HG02623 (cell line): ENCODE measurements at regions not wholly inside any gene's neighbourhood (a gene's known extent, or its start where the extent isn't known, plus 50 kb on each side); places are given as distances from the start of the nearest gene placed in this dataset.
"Not testable (repeated sequence)": the region's sequence is repeated elsewhere in the genome, so short reads cannot be mapped to it uniquely, and the experiment has no call there.

Experiments
- ATAC-seq: cut with Tn5 transposase; IDR thresholded peaks from one replicate; pipeline ENCODE4 v1.9.1; 2021; ENCODE audit warnings: moderate library complexity; ENCODE audit not compliant: unreplicated experiment

- ATAC-seq: no peak
These were observed 170.8 kb upstream of the RASSF8 start for GRCh38 chr12:25787701-25788100.

GRCh38 chr12:25788707-25789442 lies 169.6 kb upstream of the RASSF8 start:
- no peak for ATAC-seq

DNA sequence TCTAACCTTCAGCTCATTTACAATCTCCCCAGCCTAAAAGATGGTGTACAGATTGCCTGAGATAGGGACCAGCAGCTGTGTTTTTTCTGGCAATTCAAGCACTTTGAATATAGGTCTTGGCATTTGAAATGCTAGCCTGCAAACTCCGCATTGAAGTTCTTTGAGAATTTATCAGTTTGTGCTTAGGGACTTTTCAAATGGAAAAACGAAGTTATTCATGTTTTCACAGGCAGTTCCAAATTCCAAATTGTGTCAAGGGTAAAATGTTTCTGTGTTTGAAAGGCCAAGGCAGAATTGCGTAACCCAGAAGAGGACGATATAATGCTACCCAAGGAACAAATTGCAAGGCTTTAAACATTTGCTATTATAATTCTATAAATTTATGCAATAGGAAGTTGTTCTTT lies 168.9 kb upstream of the RASSF8 start:
- no peak for ATAC-seq

DNA sequence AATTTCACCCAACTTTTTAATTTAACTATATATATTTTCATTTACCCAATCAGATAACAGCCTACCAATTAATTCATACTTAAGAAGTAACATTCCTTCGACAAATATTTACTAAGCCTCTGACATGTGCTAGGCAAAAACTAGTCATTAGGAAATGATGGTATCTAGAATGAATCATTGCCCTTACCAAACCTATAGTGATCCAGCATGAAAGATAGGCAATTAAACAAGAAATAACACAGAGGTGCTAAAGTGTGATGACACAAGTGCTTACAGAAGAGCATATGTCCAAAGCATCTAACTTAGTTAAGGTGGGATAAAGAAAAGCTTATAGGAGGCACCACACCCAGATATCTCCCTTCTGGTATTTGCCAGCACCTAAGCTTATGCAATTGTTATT lies 166.5 kb upstream of the RASSF8 start:
- ATAC-seq: no peak

DNA sequence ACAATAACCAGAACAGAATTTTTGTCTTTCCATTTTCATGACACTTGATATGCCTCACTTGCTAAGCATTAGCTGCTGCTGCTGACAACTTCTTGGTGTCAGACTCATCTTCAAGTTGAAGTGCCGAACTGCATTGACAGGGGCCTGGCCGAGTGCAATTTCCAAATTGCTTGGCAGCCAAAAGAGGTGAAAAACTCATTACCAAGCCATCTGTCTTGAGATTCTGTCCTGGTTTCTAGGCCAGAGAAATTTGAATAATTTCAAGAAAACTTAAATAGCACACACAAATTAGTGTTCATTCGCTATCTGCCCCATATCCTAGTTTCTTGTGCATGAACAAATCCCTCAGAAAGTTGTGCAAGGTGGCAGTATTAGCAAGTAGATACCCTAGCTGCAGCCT lies 165.3 kb upstream of the RASSF8 start:
- no peak for ATAC-seq

DNA sequence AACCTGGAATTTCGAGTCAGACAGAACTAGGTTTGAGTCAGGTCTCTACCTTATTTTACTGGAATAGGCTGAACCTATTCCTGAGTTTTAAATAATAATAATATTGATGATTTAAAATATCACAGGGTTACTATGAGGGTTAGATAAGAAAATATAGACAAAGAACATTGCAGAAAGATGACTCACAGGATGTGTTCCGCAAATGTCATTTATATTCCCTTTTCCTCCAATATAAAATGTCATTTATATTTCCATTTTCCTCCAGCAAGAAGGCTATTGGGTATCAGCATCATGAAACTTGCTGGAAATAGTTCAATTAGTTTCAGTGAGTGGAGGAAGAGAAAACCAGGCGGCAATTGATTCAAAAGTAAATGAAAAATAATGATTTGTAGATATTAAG lies 163.9 kb upstream of the RASSF8 start:
- no peak for ATAC-seq

GRCh38 chr12:25796523-25797000 lies 161.9 kb upstream of the RASSF8 start:
- no peak for ATAC-seq

GRCh38 chr12:25797386-25797785 lies 161.1 kb upstream of the RASSF8 start:
- no peak for ATAC-seq

- ATAC-seq: no peak
These were observed 160.5 kb upstream of the RASSF8 start for GRCh38 chr12:25797949-25798348.

DNA sequence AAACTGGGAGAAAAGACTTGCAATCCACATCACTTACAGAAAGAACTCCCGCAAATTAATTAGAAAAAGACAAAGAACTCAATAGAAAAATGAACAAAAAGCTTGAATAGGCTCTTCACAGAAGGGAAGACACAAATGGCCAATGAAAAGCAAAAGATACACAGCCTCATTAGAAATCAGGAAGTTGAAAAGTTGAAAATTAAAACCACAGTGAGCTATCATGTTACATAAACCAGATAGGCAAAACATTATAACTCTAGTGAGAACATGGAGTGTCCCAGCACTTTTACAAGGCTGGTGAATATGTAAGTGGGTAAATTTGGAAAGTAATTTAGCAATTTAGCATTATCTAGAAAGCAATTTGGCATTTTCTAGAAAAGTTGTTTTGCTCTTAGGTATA lies 158.4 kb upstream of the RASSF8 start:
- ATAC-seq: no peak

DNA sequence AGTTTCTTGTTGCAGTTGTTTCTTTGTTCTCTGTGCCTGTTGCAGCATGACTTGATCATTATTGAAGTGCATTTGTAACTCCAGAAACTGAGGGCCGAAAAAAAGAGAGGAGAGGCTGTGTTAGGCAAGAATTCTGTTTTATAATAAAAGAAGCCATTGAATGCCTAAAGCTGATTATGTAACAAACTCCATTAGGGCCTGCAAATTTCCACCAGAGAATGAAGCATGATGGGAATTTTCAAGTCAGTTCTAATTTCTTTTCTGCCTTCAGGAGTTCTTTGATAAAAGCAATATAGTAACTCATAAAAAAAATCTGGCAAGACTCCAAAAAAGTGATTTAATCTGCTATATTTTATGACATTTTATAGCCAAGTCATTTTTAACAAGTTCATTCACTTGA lies 156.7 kb upstream of the RASSF8 start:
- ATAC-seq: no peak

DNA sequence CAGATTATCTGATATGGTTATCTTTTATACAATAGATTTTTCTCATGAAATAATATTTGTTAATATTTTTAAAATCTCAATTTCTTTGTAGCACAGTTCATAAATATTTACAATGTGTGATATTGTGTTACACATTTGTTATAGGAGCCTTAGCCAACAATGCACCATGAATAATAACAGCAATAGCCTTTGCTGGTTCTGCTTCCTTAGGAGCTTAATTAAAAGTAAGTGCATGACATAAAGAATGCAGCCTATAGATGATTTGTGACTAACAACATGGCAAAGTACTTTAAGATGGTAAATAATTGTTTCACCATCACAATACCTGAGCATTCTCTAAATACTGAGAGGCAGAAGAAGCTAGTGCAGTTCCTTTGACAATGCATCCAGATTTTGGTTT lies 156.3 kb upstream of the RASSF8 start:
- ATAC-seq: no peak

- not testable (repeated sequence) for ATAC-seq
These were observed 155.3 kb upstream of the RASSF8 start for GRCh38 chr12:25803029-25803664.

GRCh38 chr12:25804286-25804685 lies 154.2 kb upstream of the RASSF8 start:
- ATAC-seq: not testable (repeated sequence)

GRCh38 chr12:25806271-25806670 lies 152.2 kb upstream of the RASSF8 start:
- no peak for ATAC-seq

DNA sequence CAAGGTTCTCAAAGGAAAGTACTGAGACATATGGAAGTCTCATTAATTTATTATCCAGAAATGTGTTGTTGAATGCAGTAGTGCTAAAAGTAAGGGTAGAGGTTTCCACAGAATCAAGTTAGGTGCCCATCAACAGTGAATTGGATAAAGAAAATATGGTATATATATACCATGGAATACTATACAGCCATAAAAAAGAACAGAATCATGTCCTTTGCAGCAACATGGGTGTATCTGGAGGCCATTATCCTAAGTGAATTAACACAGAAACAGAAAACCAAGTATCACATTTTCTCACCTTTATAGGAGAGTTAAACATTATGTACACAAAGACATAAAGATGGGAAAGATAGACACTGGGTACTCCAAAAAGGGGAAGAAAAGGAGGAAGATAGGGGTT lies 149.9 kb upstream of the RASSF8 start:
- no peak for ATAC-seq

DNA sequence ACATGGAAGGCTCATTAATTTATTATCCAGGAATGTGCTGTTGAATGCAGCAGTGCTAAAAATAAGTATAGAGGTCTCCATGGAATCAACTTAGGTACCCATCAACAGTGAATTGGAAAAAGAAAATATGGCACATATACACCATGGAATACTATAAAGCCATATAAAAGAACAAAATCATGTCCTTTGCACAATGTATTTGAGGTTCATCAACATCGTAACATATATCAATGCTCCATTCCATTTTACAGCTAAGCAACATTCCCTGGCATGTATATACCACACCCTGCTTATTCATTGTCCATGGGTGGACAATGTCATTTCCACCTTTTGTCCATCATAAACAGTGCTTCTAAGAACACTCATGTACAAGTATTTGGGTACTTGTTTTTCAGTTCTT lies 147.8 kb upstream of the RASSF8 start:
- ATAC-seq: no peak

- ATAC-seq: peak; percentile 52
These were observed 146.8 kb upstream of the RASSF8 start for GRCh38 chr12:25811656-25812126.

DNA sequence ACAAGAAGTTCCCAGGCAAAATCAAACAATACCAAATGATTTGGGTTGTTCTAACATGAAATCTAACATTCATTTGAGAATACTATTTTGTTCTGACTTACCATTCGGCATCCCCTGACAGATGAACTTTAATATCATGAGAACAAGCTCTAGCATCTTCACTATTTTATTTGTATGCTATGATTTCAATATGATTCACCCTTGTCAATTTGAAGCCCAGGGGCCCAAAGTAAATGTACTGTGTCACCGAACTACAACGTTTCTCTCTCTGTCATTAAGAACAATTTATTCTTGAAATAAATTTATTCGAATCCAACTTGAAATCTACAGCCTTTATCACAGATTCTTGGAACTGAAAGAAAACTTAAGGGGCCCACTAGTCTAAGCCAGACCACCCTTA lies 146.2 kb upstream of the RASSF8 start:
- no peak for ATAC-seq

GRCh38 chr12:25813843-25814242 lies 144.6 kb upstream of the RASSF8 start:
- ATAC-seq: no peak

DNA sequence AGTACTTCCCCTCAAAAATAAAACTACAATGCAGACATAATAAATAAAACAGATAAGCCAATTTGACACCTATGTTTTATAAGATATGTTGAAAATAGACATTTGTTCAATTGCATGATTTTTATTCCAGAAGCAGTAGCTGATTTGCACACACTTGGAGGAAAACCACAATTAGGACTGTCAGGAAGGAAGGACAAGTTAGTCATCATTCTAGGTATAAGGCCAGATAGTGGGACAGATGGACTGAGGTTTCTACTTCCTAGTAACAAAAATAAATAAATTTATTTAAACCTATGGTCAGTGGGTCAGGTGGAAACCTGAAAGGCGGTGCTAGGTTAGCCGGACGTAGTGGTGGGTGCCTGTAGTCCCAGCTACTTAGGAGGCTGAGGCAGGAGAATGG lies 141.8 kb upstream of the RASSF8 start:
- no peak for ATAC-seq

GRCh38 chr12:25817166-25817565 lies 141.3 kb upstream of the RASSF8 start:
- no peak for ATAC-seq
